HEK293 (cell line): ENCODE measurements at regions not wholly inside any gene's neighbourhood (a gene's known extent, or its start where the extent isn't known, plus 50 kb on each side); places are given as distances from the start of the nearest gene placed in this dataset.
A peak's percentile ranks its signal among the peaks of the same experiment; 100 is the strongest.

Source experiments
- CTCF ChIA-PET: fragments of 350-600 bp; formaldehyde crosslinking; extraction: SDS; loops from one replicate; lab custom pipeline; 2021; ENCODE audit warnings: antibody characterized with exemption; lab: Yijun Ruan, JAX
- POLR2A ChIA-PET: fragments of 300-600 bp; formaldehyde crosslinking; extraction: SDS; loops from one replicate; lab custom pipeline; 2020; ENCODE audit warnings: antibody characterized with exemption, inconsistent platforms; lab: Yijun Ruan, JAX
- H3K27ac ChIP-seq: fragments of 200-500 bp; sonication (Bioruptor generic); 2 replicates; pipeline ENCODE4 v1.5.1; 2014; ENCODE audit warnings: low read depth, low read length, control low read depth, inconsistent platforms; ENCODE audit errors: extremely low read depth
- H3K36me3 ChIP-seq, 2 experiments: fragments of 200-500 bp in 1 of 2; sonication (Bioruptor generic) in 1 of 2; 1 replicate in 1 of 2; 2 replicates in 1 of 2; pipeline ENCODE4 v1.5.1; 2014 to 2017; ENCODE audit warnings: inconsistent platforms in 2 of 2, low read length in 2 of 2; ENCODE audit not compliant: control insufficient read depth in 2 of 2, insufficient read depth in 1 of 2
- H3K4me1 ChIP-seq: fragments of 200-500 bp; sonication (Bioruptor generic); 2 replicates; pipeline ENCODE4 v1.5.1; 2014; ENCODE audit warnings: mild to moderate bottlenecking, low read length, inconsistent platforms; ENCODE audit not compliant: control insufficient read depth, insufficient read depth
- H3K4me3 ChIP-seq: 2 replicates; pipeline ENCODE4 v1.5.1; 2011; ENCODE audit warnings: low read depth, mild to moderate bottlenecking, control low read depth, low read length, moderate library complexity
- H3K9me3 ChIP-seq: fragments of 200-500 bp; sonication (Bioruptor generic); 2 replicates; pipeline ENCODE4 v1.5.1; 2014; ENCODE audit warnings: low read depth, low read length, inconsistent platforms; ENCODE audit not compliant: control insufficient read depth, insufficient read depth
- GLI4 ChIP-seq: fragments of 450-650 bp; formaldehyde crosslinking; IDR thresholded peaks from 2 replicates; pipeline ENCODE4 v1.5.1; 2016; ENCODE audit warnings: missing biosample characterization, missing genetic modification characterization
- KLF8 ChIP-seq: fragments of 450-650 bp; formaldehyde crosslinking; IDR thresholded peaks from 2 replicates; pipeline ENCODE4 v1.5.1; 2016; ENCODE audit warnings: missing biosample characterization, missing genetic modification characterization
- ZBTB7A ChIP-seq: fragments of 450-650 bp; formaldehyde crosslinking; IDR thresholded peaks from 2 replicates; pipeline ENCODE4 v1.5.1; 2016; ENCODE audit warnings: low read depth, missing biosample characterization, missing genetic modification characterization
- ZBTB8A ChIP-seq: fragments of 450-650 bp; formaldehyde crosslinking; IDR thresholded peaks from 2 replicates; pipeline ENCODE4 v1.5.1; 2016; ENCODE audit warnings: missing biosample characterization, missing genetic modification characterization
- ZNF140 ChIP-seq: fragments of 450-650 bp; formaldehyde crosslinking; IDR thresholded peaks from 2 replicates; pipeline ENCODE4 v1.5.1; 2016; ENCODE audit warnings: missing biosample characterization, missing genetic modification characterization
- ZNF169 ChIP-seq: fragments of 450-650 bp; formaldehyde crosslinking; IDR thresholded peaks from 2 replicates; pipeline ENCODE4 v1.5.1; 2016; ENCODE audit warnings: missing biosample characterization, missing genetic modification characterization
- ZNF202 ChIP-seq: fragments of 450-650 bp; formaldehyde crosslinking; IDR thresholded peaks from 2 replicates; pipeline ENCODE4 v1.5.1; 2016; ENCODE audit warnings: missing biosample characterization, missing genetic modification characterization, borderline replicate concordance
- ZNF391 ChIP-seq: fragments of 450-650 bp; formaldehyde crosslinking; IDR thresholded peaks from 2 replicates; pipeline ENCODE4 v1.5.1; 2016; ENCODE audit warnings: low read depth, missing biosample characterization, missing genetic modification characterization, borderline replicate concordance
- ZNF394 ChIP-seq: fragments of 450-650 bp; formaldehyde crosslinking; IDR thresholded peaks from 2 replicates; pipeline ENCODE4 v1.5.1; 2016; ENCODE audit warnings: missing biosample characterization, missing genetic modification characterization, mild to moderate bottlenecking, moderate library complexity, borderline replicate concordance
- ZNF416 ChIP-seq: fragments of 450-650 bp; formaldehyde crosslinking; IDR thresholded peaks from 2 replicates; pipeline ENCODE4 v1.5.1; 2016; ENCODE audit warnings: missing biosample characterization, missing genetic modification characterization
- ZNF426 ChIP-seq: fragments of 450-650 bp; formaldehyde crosslinking; IDR thresholded peaks from 2 replicates; pipeline ENCODE4 v1.5.1; 2017; ENCODE audit warnings: missing biosample characterization, missing genetic modification characterization, mild to moderate bottlenecking, inconsistent platforms, moderate library complexity
- ZNF529 ChIP-seq: fragments of 450-650 bp; formaldehyde crosslinking; IDR thresholded peaks from 2 replicates; pipeline ENCODE4 v1.5.1; 2017; ENCODE audit warnings: missing genetic modification characterization, missing biosample characterization; ENCODE audit not compliant: insufficient replicate concordance
- ZNF555 ChIP-seq: fragments of 450-650 bp; formaldehyde crosslinking; conservative IDR thresholded peaks from 2 replicates; pipeline ENCODE4 v1.5.1; 2017; ENCODE audit warnings: missing biosample characterization, mild to moderate bottlenecking, missing genetic modification characterization, inconsistent platforms
- ZNF623 ChIP-seq: fragments of 450-650 bp; formaldehyde crosslinking; IDR thresholded peaks from 2 replicates; pipeline ENCODE4 v1.5.1; 2016; ENCODE audit warnings: missing biosample characterization, missing genetic modification characterization
- ZNF654 ChIP-seq: fragments of 450-650 bp; formaldehyde crosslinking; IDR thresholded peaks from 2 replicates; pipeline ENCODE4 v1.5.1; 2016; ENCODE audit warnings: low read depth, missing biosample characterization, missing genetic modification characterization
- ZNF664 ChIP-seq: fragments of 450-650 bp; formaldehyde crosslinking; IDR thresholded peaks from 2 replicates; pipeline ENCODE4 v1.5.1; 2016; ENCODE audit warnings: missing biosample characterization, missing genetic modification characterization
- ZNF768 ChIP-seq: fragments of 450-650 bp; formaldehyde crosslinking; IDR thresholded peaks from 2 replicates; pipeline ENCODE4 v1.5.1; 2018; ENCODE audit warnings: missing biosample characterization, mild to moderate bottlenecking, missing genetic modification characterization
- TF ChIP-seq, protein P1 (sequence below): fragments of 450-650 bp; formaldehyde crosslinking; conservative IDR thresholded peaks from 2 replicates; pipeline ENCODE4 v1.5.1; 2016; ENCODE audit warnings: low read depth, missing biosample characterization, missing genetic modification characterization
- TF ChIP-seq, protein P2 (sequence below): fragments of 450-650 bp; formaldehyde crosslinking; conservative IDR thresholded peaks from 2 replicates; pipeline ENCODE4 v1.5.1; 2016; ENCODE audit warnings: low read depth, missing biosample characterization, missing genetic modification characterization

DNA sequence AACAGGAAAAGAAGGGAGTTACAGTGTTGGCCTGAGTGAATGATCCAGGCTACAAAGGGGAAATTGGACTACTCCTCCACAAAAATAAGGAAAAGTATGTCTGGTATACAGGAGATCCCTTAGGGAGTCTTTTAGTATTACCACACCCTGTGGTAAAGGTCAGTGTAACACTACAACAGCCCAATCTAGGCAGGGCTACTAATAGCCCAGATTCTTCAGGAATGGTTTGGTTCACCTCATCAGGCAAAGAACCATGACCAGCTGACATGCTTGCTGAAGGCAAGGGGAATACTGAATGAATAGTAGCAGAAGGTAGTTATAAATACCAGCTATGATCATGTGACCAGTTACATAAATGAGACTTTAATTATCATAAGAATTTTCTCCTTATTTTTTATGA lies 372.6 kb upstream of the ATP11B start:
- Histone ChIP-seq H3K4me3 (no peak overlapping the region), H3K4me1 (no peaks in the 10 kb centered on the region), H3K36me3 (no peaks in the 10 kb centered on the region), H3K27ac (no peak overlapping the region), H3K9me3 (no peaks in the 10 kb centered on the region)
- ChIA-PET CTCF (no interaction called here), POLR2A (no interaction called here)
- no peak for TF ChIP-seq ZNF768 (tag by site-specific recombination)
- no peak for TF ChIP-seq ZNF555 (tag by site-specific recombination)
- no peak for TF ChIP-seq KLF8 (tag by site-specific recombination)
- no peak for TF ChIP-seq ZNF169 (tag by site-specific recombination)
- no peak for TF ChIP-seq ZBTB7A (tag by site-specific recombination)

DNA sequence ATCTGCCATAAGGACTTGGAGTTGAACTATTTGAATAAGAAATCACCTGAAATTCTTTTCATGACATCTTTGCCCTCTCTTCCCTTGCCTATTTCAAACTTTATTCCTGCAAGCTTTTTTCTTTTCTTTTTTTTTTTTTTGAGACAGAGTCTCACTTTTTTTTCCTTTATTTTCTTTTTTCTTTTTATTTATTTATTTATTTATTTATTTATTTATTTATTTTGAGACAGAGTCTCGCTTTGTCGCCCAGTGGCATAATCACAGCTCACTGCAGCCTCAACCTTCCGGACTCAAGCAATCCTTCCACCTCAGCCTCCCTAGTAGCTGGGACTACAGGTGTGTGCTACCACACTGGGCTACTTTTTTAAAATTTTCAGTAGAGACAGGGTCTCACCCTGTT lies 369.3 kb upstream of the ATP11B start:
- H3K4me3 ChIP-seq, result no peak overlapping the region
- TF ChIP-seq ZNF394 (tag by site-specific recombination) (peak; percentile 54; the same call in 1 of the 2 replicates), ZNF664 (0 out of 2 replicates have a peak, but pooled peaks have one; percentile 22), ZBTB8A (tag by site-specific recombination) (peak; percentile 46; the same call in 1 of the 2 replicates), GLI4 (tag by site-specific recombination) (no peak), ZNF426 (tag by site-specific recombination) (peak; percentile 44), ZNF391 (tag by site-specific recombination) (no peak), ZNF623 (tag by site-specific recombination) (peak; percentile 44), ZNF202 (tag by site-specific recombination) (0 out of 2 replicates have a peak, but pooled peaks have one; percentile 37), ZNF654 (peak; percentile 14; the same call in 1 of the 2 replicates), ZNF529 (no peak), ZNF140 (tag by site-specific recombination) (peak; percentile 58; the same call in 1 of the 2 replicates), ZNF555 (tag by site-specific recombination) (peak; percentile 34), ZNF416 (tag by site-specific recombination) (no peak)
- TF ChIP-seq, protein P1, sequence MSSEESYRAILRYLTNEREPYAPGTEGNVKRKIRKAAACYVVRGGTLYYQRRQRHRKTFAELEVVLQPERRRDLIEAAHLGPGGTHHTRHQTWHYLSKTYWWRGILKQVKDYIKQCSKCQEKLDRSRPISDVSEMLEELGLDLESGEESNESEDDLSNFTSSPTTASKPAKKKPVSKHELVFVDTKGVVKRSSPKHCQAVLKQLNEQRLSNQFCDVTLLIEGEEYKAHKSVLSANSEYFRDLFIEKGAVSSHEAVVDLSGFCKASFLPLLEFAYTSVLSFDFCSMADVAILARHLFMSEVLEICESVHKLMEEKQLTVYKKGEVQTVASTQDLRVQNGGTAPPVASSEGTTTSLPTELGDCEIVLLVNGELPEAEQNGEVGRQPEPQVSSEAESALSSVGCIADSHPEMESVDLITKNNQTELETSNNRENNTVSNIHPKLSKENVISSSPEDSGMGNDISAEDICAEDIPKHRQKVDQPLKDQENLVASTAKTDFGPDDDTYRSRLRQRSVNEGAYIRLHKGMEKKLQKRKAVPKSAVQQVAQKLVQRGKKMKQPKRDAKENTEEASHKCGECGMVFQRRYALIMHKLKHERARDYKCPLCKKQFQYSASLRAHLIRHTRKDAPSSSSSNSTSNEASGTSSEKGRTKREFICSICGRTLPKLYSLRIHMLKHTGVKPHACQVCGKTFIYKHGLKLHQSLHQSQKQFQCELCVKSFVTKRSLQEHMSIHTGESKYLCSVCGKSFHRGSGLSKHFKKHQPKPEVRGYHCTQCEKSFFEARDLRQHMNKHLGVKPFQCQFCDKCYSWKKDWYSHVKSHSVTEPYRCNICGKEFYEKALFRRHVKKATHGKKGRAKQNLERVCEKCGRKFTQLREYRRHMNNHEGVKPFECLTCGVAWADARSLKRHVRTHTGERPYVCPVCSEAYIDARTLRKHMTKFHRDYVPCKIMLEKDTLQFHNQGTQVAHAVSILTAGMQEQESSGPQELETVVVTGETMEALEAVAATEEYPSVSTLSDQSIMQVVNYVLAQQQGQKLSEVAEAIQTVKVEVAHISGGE (tag by site-specific recombination), result peak; percentile 48; the same call in 1 of the 2 replicates
- TF ChIP-seq, protein P2, sequence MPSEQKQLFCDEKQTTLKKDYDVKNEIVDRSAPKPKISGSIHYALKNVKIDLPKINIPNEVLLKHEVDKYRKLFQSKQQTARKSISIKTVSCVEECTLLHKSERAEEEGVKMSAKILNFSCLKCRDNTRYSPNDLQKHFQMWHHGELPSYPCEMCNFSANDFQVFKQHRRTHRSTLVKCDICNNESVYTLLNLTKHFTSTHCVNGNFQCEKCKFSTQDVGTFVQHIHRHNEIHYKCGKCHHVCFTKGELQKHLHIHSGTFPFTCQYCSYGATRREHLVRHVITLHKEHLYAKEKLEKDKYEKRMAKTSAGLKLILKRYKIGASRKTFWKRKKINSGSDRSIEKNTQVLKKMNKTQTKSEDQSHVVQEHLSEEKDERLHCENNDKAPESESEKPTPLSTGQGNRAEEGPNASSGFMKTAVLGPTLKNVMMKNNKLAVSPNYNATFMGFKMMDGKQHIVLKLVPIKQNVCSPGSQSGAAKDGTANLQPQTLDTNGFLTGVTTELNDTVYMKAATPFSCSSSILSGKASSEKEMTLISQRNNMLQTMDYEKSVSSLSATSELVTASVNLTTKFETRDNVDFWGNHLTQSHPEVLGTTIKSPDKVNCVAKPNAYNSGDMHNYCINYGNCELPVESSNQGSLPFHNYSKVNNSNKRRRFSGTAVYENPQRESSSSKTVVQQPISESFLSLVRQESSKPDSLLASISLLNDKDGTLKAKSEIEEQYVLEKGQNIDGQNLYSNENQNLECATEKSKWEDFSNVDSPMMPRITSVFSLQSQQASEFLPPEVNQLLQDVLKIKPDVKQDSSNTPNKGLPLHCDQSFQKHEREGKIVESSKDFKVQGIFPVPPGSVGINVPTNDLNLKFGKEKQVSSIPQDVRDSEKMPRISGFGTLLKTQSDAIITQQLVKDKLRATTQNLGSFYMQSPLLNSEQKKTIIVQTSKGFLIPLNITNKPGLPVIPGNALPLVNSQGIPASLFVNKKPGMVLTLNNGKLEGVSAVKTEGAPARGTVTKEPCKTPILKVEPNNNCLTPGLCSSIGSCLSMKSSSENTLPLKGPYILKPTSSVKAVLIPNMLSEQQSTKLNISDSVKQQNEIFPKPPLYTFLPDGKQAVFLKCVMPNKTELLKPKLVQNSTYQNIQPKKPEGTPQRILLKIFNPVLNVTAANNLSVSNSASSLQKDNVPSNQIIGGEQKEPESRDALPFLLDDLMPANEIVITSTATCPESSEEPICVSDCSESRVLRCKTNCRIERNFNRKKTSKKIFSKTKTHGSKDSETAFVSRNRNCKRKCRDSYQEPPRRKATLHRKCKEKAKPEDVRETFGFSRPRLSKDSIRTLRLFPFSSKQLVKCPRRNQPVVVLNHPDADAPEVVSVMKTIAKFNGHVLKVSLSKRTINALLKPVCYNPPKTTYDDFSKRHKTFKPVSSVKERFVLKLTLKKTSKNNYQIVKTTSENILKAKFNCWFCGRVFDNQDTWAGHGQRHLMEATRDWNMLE (tag by site-specific recombination), result peak; percentile 72
- POLR2A ChIA-PET, result no interaction called here
- H3K36me3 ChIP-seq, result no peaks in the 10 kb centered on the region
- H3K4me1 ChIP-seq, result no peaks in the 10 kb centered on the region
- CTCF ChIA-PET, result no interaction called here
- no peak overlapping the region for H3K27ac ChIP-seq
- no peaks in the 10 kb centered on the region for H3K9me3 ChIP-seq
